Hepatocyte (in vitro differentiated cells): ENCODE measurements at regions not wholly inside any gene's neighbourhood (a gene's known extent, or its start where the extent isn't known, plus 50 kb on each side); places are given as distances from the start of the nearest gene placed in this dataset.

ENCODE experiments used
- EZH2 ChIP-seq: fragments of 200-600 bp; sonication (generic); IDR thresholded peaks from 2 replicates; pipeline ENCODE4 v1.6.1; 2016; ENCODE audit warnings: antibody characterized with exemption, mild to moderate bottlenecking, borderline replicate concordance
- EZH2phosphoT487 ChIP-seq: fragments of 200-600 bp; sonication (generic); IDR thresholded peaks from one replicate; pipeline ENCODE4 v1.6.1; 2018; ENCODE audit warnings: antibody characterized with exemption, mild to moderate bottlenecking, low read depth, moderate library complexity; ENCODE audit not compliant: unreplicated experiment, severe bottlenecking
- TF ChIP-seq, protein P1 (sequence below): fragments of 200-600 bp; sonication (generic); IDR thresholded peaks from 2 replicates; pipeline ENCODE4 v1.5.1; 2016; ENCODE audit warnings: antibody characterized with exemption, mild to moderate bottlenecking; ENCODE audit not compliant: poor library complexity

- TF ChIP-seq, protein P1, sequence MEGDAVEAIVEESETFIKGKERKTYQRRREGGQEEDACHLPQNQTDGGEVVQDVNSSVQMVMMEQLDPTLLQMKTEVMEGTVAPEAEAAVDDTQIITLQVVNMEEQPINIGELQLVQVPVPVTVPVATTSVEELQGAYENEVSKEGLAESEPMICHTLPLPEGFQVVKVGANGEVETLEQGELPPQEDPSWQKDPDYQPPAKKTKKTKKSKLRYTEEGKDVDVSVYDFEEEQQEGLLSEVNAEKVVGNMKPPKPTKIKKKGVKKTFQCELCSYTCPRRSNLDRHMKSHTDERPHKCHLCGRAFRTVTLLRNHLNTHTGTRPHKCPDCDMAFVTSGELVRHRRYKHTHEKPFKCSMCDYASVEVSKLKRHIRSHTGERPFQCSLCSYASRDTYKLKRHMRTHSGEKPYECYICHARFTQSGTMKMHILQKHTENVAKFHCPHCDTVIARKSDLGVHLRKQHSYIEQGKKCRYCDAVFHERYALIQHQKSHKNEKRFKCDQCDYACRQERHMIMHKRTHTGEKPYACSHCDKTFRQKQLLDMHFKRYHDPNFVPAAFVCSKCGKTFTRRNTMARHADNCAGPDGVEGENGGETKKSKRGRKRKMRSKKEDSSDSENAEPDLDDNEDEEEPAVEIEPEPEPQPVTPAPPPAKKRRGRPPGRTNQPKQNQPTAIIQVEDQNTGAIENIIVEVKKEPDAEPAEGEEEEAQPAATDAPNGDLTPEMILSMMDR = no peak
- TF ChIP-seq EZH2phosphoT487 = no peak
- TF ChIP-seq EZH2 = no peak
Observed at GRCh38 chr21:24265987-24266386, 1341.3 kb downstream of the MRPL39 start.
